GM21526 (cell line): ENCODE measurements at regions not wholly inside any gene's neighbourhood (a gene's known extent, or its start where the extent isn't known, plus 50 kb on each side); places are given as distances from the start of the nearest gene placed in this dataset.

Experiments
- ATAC-seq: cut with Tn5 transposase; IDR thresholded peaks from one replicate; pipeline ENCODE4 v1.9.1; 2021; ENCODE audit warnings: moderate library complexity; ENCODE audit not compliant: unreplicated experiment, low FRiP score

- no peak for ATAC-seq
These were observed 213.3 kb downstream of the SH3BP4 start for GRCh38 chr2:235165136-235165535.

- ATAC-seq = no peak
These were observed 213.8 kb downstream of the SH3BP4 start for GRCh38 chr2:235165631-235166030.

- no peak for ATAC-seq
These were observed 216.6 kb downstream of the SH3BP4 start for GRCh38 chr2:235168174-235168979.

DNA sequence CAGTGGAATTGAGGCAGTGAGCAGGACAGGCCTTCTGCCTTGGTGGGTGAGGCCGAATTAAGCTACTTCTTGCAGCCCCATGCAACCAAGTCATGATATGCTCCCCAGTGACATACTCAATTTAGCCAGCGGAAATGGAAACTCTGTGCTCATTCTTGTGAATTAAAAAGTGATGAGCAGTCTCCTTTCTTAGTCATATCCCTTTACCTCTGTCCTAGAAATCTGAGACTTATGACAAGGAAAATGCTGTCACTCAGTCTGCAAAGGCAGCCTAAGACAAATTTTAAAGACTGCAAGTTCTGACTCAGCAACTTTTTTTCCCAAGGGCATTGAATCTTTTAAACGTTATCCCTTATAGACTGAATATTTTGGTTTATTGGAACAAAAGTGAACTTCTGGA lies 218.2 kb downstream of the SH3BP4 start:
- ATAC-seq = no peak

GRCh38 chr2:235170536-235171521 lies 219.0 kb downstream of the SH3BP4 start:
- ATAC-seq = no peak

- no peak for ATAC-seq
These were observed 219.8 kb downstream of the SH3BP4 start for GRCh38 chr2:235171550-235172031.

DNA sequence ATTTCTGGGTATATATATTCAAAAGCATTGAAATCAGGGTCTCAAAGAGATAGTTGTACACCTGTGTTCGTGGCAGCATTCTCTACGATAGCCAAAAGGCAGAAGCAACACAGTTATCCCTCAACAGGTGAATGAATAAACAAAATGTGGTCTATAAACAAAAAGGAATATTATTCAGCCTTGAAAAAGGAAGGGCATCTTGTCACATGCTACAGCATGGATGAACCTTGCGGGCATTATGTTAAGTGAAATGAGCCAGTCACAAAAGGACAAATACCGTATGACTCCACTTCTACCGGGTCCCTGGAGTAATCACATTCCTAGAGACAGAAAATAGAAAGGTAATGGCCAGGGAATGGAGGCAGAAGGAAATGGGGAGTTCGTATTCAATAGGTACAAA lies 228.8 kb downstream of the SH3BP4 start:
- no peak for ATAC-seq

GRCh38 chr2:235183786-235184185 lies 232.0 kb downstream of the SH3BP4 start:
- ATAC-seq = no peak

DNA sequence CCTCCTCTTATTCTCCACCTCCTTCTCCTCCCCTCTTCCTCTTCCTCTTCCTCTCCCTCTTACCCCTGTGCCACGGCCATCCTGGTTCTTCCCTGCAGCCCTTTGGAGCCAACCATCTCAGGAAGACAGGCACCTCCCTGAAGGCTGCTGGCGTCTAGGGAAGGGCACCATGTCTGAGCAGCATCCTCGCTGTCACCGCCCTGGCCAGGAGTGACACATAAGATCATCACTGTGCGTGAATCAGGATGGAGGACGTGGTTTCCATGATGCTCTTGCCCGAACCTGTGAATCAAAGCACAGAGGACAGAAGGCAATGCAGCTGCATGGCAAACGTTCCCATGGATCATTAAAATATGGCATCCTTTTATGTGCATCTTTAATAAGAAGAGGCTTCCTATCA lies 236.0 kb downstream of the SH3BP4 start:
- no peak for ATAC-seq

DNA sequence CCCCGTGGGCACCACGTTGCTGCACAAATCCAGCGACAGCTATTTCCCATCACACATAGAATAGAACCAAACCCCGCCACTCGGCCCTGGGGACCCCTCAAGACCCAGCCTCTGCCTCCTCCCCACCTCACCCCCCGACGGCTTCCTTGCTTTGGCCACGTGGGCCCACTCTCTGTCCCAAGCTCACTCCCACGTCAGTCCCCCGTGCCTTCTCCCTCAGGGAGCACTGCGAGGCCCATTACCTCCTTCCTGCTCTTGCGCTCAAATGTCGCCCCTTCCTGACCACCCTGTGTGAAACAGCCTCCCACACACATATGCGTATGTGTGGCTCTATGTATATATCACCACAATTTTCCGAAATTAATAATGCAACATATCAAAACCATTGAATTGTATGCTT lies 239.7 kb downstream of the SH3BP4 start:
- ATAC-seq = no peak

GRCh38 chr2:235191978-235192377 lies 240.2 kb downstream of the SH3BP4 start:
- no peak for ATAC-seq

GRCh38 chr2:235194351-235194750 lies 242.5 kb downstream of the SH3BP4 start:
- no peak for ATAC-seq

- ATAC-seq = no peak
These were observed 243.0 kb downstream of the SH3BP4 start for GRCh38 chr2:235194836-235195235.

GRCh38 chr2:235195921-235196320 lies 244.1 kb downstream of the SH3BP4 start:
- ATAC-seq = no peak

GRCh38 chr2:235199128-235199527 lies 247.3 kb downstream of the SH3BP4 start:
- no peak for ATAC-seq

DNA sequence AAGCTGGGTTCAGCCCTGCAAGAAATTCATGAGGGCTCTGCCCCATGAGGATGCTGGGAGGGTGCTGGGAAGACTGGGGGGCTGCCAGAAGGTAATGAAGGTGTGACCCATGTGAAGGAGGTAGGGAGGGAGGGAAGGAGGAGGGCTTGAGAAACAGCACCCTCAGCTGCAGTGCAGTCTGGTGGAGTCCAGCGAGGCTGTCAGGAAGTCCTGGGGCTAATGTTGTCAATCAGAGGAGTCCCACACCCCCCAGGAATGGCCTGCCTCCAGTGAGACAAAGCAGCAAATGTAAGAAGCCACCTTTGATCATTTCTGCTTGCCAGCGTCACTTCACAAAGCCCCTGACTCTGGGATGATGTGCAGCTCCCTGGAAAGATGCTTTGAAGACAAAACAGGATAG lies 248.4 kb downstream of the SH3BP4 start:
- ATAC-seq = no peak

DNA sequence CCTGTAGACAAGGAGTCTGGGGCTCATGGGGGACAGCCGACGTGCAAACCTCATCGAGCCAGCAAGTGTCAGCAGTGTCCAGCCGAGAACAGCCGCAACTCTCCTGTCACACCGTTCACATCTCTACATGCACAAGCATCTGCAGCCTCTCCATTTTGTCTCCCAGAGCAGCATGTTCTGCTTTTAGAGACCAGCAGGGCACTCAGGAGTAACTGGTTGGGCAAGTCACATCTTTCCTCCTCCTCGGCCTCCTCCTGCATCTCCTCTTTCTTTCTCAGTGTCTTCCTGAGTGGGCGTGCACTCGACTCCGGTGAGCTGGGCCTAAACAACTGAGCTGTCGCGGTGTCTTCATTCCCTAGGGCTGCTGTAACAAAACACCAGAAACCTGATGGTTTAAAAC lies 249.9 kb downstream of the SH3BP4 start:
- ATAC-seq = no peak

GRCh38 chr2:235204948-235205347 lies 253.1 kb downstream of the SH3BP4 start:
- no peak for ATAC-seq

- ATAC-seq = no peak
These were observed 254.6 kb downstream of the SH3BP4 start for GRCh38 chr2:235206399-235206798.

- ATAC-seq = peak; percentile 68
These were observed 255.3 kb downstream of the SH3BP4 start for GRCh38 chr2:235206980-235207579.

DNA sequence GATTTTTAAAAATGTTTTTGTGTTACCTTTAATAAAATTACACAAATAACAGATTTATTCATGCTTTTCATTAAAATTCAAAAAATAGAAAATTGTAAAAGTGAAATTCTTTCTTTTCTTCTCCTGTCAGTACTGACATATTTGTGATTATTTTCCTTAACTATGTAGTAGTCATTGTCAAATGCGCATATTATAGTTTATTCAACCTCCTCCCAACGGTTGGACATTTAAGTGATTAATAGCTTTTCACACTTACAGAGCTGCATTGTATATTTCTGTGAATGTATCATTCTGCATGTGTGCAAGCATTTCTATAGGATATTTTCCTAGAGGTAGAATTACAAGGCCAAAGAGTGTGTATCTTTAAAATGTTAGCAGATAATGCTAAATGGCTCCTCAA lies 259.2 kb downstream of the SH3BP4 start:
- no peak for ATAC-seq
